HFF-Myc (cell line): ENCODE measurements at regions not wholly inside any gene's neighbourhood (a gene's known extent, or its start where the extent isn't known, plus 50 kb on each side); places are given as distances from the start of the nearest gene placed in this dataset.
A peak's percentile ranks its signal among the peaks of the same experiment; 100 is the strongest.

Experiments used
- DNase-seq: peaks from one replicate; pipeline ENCODE4 v3.0.0-alpha.2; 2011; ENCODE audit warnings: low read depth; ENCODE audit errors: extremely low read depth
- H3K4me3 ChIP-seq: replicated peaks from 2 replicates; pipeline ENCODE4 v1.5.1; 2011; ENCODE audit warnings: low read depth, mild to moderate bottlenecking, control low read depth, low read length
- CTCF ChIP-seq: IDR thresholded peaks from 2 replicates; pipeline ENCODE4 v1.5.1; 2012; ENCODE audit warnings: mild to moderate bottlenecking, low read depth, low read length, control low read depth; ENCODE audit errors: missing control alignments

- DNase-seq: no peak
- H3K4me3 ChIP-seq: no peak overlapping the region
- TF ChIP-seq CTCF: no peak
Measured at GRCh38 chr2:121043061-121043826, 241.8 kb downstream of the TFCP2L1 start.

GRCh38 chr2:121043827-121044222 is 241.2 kb downstream of the TFCP2L1 start:
- H3K4me3 ChIP-seq: no peak overlapping the region
- no peak for DNase-seq
- TF ChIP-seq CTCF: no peak

- peak; percentile 28 for TF ChIP-seq CTCF
- DNase-seq: no peak
- no peak overlapping the region for H3K4me3 ChIP-seq
Measured at GRCh38 chr2:121044412-121044811, 240.6 kb downstream of the TFCP2L1 start.

DNA sequence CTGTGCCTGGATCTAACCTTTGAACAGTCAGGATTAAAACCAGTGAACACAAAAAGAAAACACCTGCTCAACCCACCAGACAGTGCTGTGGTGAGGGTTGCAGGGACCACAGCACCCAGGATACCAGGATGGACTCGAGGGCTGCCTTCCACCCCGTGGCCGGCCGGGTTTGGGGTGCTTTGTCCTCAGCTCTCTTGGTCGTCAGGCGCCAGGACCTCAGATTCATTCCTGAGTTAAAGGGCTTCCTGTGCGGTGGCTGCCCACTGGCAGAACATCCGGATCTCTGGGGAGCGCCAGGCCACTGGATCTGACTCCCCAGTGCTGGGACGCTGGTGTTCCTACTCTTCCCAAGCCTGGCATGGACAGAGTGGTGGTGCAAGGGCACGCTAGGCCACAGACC is 239.8 kb downstream of the TFCP2L1 start:
- no peak overlapping the region for H3K4me3 ChIP-seq
- no peak for DNase-seq
- no peak for TF ChIP-seq CTCF

GRCh38 chr2:121046335-121046734 is 238.7 kb downstream of the TFCP2L1 start:
- no peak for TF ChIP-seq CTCF
- DNase-seq: no peak

GRCh38 chr2:121047383-121047782 is 237.6 kb downstream of the TFCP2L1 start:
- no peak for TF ChIP-seq CTCF
- no peak for DNase-seq
- H3K4me3 ChIP-seq: no peak overlapping the region

More at GRCh38 chr2:121046335-121046734, 238.7 kb downstream of the TFCP2L1 start:
- H3K4me3 ChIP-seq: no peak overlapping the region

DNA sequence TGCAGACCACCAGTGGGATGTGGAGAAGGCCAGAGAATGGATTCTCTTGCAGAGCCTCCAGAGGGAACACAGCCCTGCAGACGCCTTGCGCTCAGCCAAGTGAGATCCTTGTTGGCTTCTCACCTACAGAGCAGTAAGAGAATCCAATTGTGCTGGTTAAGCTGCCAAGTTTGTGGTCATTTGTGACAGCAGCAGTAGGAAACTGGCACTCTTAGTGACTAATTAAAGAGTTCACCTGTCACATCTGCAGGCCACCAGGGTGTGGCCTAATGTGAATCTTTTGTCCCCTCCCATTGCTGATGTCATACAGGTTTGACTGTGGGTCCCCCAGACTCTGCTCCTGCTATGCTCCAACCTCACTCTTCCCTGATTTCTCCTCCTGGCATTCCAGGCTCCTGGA is 235.9 kb downstream of the TFCP2L1 start:
- no peak for DNase-seq
- H3K4me3 ChIP-seq: no peak overlapping the region
- no peak for TF ChIP-seq CTCF
